AG20443 (cell line): ENCODE measurements at regions not wholly inside any gene's neighbourhood (a gene's known extent, or its start where the extent isn't known, plus 50 kb on each side); places are given as distances from the start of the nearest gene placed in this dataset.
"Not testable (repeated sequence)": the region's sequence is repeated elsewhere in the genome, so short reads cannot be mapped to it uniquely, and the experiment has no call there.

Experiments used
- DNase-seq: peaks from one replicate; pipeline ENCODE4 v3.0.0; 2012; ENCODE audit warnings: low spot score, mixed read lengths

GRCh38 chr15:79156704-79157375 is 66.3 kb upstream of the RASGRF1 start:
- no peak for DNase-seq

GRCh38 chr15:79154483-79155135 is 64.0 kb upstream of the RASGRF1 start:
- DNase-seq: no peak

GRCh38 chr15:79144290-79144689 is 53.7 kb upstream of the RASGRF1 start:
- not testable (repeated sequence) for DNase-seq

GRCh38 chr15:79140846-79141570 is 50.4 kb upstream of the RASGRF1 start:
- DNase-seq: no peak
